MCF 10A (cell line): ENCODE measurements at regions not wholly inside any gene's neighbourhood (a gene's known extent, or its start where the extent isn't known, plus 50 kb on each side); places are given as distances from the start of the nearest gene placed in this dataset.

ENCODE experiments used
- BruUV-seq: library from RNA; stranded (reverse); fragments of 400-500 nt; replicated peaks from 2 replicates; lab custom pipeline; 2021; lab: Mats Ljungman, UMichigan
- CTCF ChIA-PET: fragments of 300-600 bp; sonication (Branson Sonifier 250); formaldehyde crosslinking; extraction: SDS; loops from one replicate; lab custom pipeline; 2021; ENCODE audit warnings: antibody characterized with exemption, inconsistent platforms; lab: Yijun Ruan, JAX
- POLR2A ChIA-PET: fragments of 300-600, 350-650 bp; sonication (Branson Sonifier 250); formaldehyde crosslinking; extraction: SDS; loops from one replicate; lab custom pipeline; 2020; ENCODE audit warnings: antibody characterized with exemption, inconsistent platforms; lab: Yijun Ruan, JAX
- DNase-seq: peaks from one replicate; pipeline ENCODE4 v3.0.0-alpha.2; 2018; ENCODE audit not compliant: unreplicated experiment
- H3K27ac Mint-ChIP-seq: one replicate; pipeline ENCODE4 v1.8.0; 2022; ENCODE audit warnings: mild to moderate bottlenecking, low read depth, mixed read lengths; ENCODE audit not compliant: unreplicated experiment
- H3K27me3 Mint-ChIP-seq: one replicate; pipeline ENCODE4 v1.8.0; 2022; ENCODE audit warnings: mixed read lengths; ENCODE audit not compliant: insufficient read depth, unreplicated experiment
- H3K36me3 Mint-ChIP-seq: one replicate; pipeline ENCODE4 v1.8.0; 2022; ENCODE audit warnings: mild to moderate bottlenecking, moderate library complexity, mixed read lengths; ENCODE audit not compliant: insufficient read depth, unreplicated experiment
- H3K4me1 Mint-ChIP-seq: one replicate; pipeline ENCODE4 v1.8.0; 2022; ENCODE audit warnings: mixed read lengths; ENCODE audit not compliant: insufficient read depth, unreplicated experiment
- H3K4me3 Mint-ChIP-seq: one replicate; pipeline ENCODE4 v1.8.0; 2022; ENCODE audit warnings: mild to moderate bottlenecking, moderate library complexity, mixed read lengths; ENCODE audit not compliant: unreplicated experiment
- H3K9me3 Mint-ChIP-seq: one replicate; pipeline ENCODE4 v1.8.0; 2022; ENCODE audit warnings: mixed read lengths; ENCODE audit not compliant: unreplicated experiment
- intact Hi-C: fragments of 100-400 bp; cut with micrococcal nuclease; formaldehyde crosslinking; loops from 2 replicates; pipeline ENCODE4 v1.14.1; 2022
- TF ChIP-seq, protein P1 (sequence below): fragments of 200-600 bp; IDR thresholded peaks from one replicate; pipeline ENCODE4 v1.8.0; 2022; ENCODE audit warnings: antibody characterized with exemption, mild to moderate bottlenecking; ENCODE audit not compliant: unreplicated experiment

DNA sequence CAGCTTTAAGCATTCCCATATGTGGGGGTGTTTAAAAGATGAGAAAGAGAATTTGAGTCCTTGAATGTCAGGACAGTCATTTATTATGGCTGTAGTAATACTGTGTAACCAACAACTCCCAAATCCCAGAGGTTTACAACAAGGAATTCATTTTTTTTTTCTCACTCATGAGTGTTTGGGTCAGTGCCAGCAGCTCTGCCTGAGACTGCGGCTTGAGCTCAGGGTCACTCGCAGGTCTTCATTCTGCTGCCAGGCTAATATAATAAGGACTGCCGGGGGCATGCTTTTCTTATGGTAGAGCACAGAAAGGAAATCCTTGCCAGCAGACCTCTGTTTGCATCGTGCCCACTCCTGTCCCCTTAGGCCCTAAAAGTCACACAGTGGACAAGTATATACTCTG lies 277.9 kb upstream of the LMCD1 start:
- Mint-ChIP-seq H3K9me3 (no peaks in the 10 kb centered on the region), H3K27me3 (no peaks in the 10 kb centered on the region), H3K4me3 (no peak overlapping the region), H3K4me1 (no peaks in the 10 kb centered on the region), H3K36me3 (no peaks in the 10 kb centered on the region), H3K27ac (no peak overlapping the region)
- BruUV-seq = no TSS peak
- no peak for DNase-seq
- ChIA-PET CTCF (interaction anchor here (0.7 to 1.3 kb wide), 3 partner anchors 9 to 16 kb away, joined by 3 to 5 read pairs (median 3); no protein-coding TSS in a partner anchor), POLR2A (no interaction called here)
- intact Hi-C loops = no loop called here
- TF ChIP-seq, protein P1, sequence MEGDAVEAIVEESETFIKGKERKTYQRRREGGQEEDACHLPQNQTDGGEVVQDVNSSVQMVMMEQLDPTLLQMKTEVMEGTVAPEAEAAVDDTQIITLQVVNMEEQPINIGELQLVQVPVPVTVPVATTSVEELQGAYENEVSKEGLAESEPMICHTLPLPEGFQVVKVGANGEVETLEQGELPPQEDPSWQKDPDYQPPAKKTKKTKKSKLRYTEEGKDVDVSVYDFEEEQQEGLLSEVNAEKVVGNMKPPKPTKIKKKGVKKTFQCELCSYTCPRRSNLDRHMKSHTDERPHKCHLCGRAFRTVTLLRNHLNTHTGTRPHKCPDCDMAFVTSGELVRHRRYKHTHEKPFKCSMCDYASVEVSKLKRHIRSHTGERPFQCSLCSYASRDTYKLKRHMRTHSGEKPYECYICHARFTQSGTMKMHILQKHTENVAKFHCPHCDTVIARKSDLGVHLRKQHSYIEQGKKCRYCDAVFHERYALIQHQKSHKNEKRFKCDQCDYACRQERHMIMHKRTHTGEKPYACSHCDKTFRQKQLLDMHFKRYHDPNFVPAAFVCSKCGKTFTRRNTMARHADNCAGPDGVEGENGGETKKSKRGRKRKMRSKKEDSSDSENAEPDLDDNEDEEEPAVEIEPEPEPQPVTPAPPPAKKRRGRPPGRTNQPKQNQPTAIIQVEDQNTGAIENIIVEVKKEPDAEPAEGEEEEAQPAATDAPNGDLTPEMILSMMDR = no peak

DNA sequence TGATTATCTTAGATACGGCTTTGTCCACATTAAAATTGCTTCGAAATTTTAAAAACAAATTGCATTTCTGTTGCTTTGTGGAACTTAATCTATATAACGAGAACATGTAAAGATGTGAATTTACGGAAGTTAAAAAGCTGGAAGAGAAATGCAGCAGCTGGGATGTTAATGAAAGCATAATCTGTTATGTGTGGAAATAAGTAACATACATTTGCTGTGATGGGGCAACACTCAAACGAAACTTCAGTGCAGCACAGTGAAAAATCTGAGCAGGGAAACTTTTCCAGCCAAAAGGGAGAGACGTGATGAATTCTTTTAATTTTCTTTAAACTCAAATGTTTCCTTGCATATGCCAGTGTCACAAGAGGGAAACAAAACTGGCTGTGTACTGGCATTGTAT lies 276.7 kb upstream of the LMCD1 start:
- TF ChIP-seq, protein P1 = no peak
- no peaks in the 10 kb centered on the region for H3K36me3 Mint-ChIP-seq
- no peaks in the 10 kb centered on the region for H3K4me1 Mint-ChIP-seq
- DNase-seq = no peak
- H3K4me3 Mint-ChIP-seq = no peak overlapping the region
- CTCF ChIA-PET = interaction anchor here (0.8 kb wide), 1 partner anchor 548 kb away, joined by 3 read pairs; no protein-coding TSS in a partner anchor
- intact Hi-C loops = no loop called here
- H3K9me3 Mint-ChIP-seq = no peaks in the 10 kb centered on the region
- H3K27ac Mint-ChIP-seq = no peak overlapping the region
- no peaks in the 10 kb centered on the region for H3K27me3 Mint-ChIP-seq
- BruUV-seq = no TSS peak
- POLR2A ChIA-PET = no interaction called here

DNA sequence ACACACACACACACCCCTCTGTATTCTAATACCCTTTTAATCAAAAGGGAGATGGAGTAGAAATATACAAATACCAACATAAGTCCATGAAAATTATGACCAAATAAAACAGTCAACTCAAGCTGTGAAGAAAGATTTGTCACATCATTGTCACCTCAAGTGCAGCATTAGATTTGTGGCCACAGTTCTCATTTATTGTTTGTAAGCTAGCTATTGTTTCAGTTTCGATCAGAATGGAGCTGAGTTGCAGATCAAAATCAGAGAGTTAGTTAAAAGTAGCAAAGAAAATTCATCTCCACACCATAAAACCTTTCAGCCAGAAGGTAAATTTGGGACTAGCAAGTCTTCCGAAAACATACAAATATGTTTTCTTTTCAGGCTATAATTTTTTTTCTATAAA lies 267.7 kb upstream of the LMCD1 start:
- intact Hi-C loops = no loop called here
- no peak overlapping the region for H3K4me3 Mint-ChIP-seq
- peaks cover 16% of the 10 kb centered on the region for H3K4me1 Mint-ChIP-seq
- no peak for DNase-seq
- no peaks in the 10 kb centered on the region for H3K27me3 Mint-ChIP-seq
- TF ChIP-seq, protein P1 = no peak
- ChIA-PET POLR2A (no interaction called here), CTCF (interaction anchor here (0.7 kb wide), 1 partner anchor 102 kb away, joined by 3 read pairs; no protein-coding TSS in a partner anchor)
- no peak overlapping the region for H3K27ac Mint-ChIP-seq
- no peaks in the 10 kb centered on the region for H3K36me3 Mint-ChIP-seq
- no TSS peak for BruUV-seq
- no peaks in the 10 kb centered on the region for H3K9me3 Mint-ChIP-seq

DNA sequence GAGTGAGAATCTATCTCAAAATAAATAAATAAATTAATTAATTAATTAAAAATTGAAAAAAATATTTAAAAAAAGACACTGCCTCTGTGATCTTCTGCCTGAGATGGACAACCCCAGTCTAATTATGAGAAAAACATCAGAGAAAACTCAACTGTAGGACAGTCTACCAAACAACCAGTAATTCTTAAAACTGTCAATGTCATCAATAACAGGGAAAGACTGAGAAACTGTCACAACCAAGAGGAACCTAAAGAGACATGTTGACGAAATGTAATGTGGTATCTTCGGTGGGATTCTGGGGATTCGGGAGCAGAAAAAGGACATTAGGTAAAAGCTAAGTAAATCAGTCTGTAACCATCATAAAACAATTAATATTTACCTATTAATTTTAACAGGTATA lies 265.4 kb upstream of the LMCD1 start:
- intact Hi-C loops = no loop called here

More for the DNA sequence above, 265.4 kb upstream of the LMCD1 start:
- Mint-ChIP-seq H3K36me3 (no peaks in the 10 kb centered on the region), H3K9me3 (no peaks in the 10 kb centered on the region), H3K4me3 (no peak overlapping the region), H3K4me1 (peaks cover 10% of the 10 kb centered on the region), H3K27ac (no peak overlapping the region), H3K27me3 (no peaks in the 10 kb centered on the region)
- DNase-seq = no peak
- no TSS peak for BruUV-seq
- ChIA-PET POLR2A (no interaction called here), CTCF (no interaction called here)
- TF ChIP-seq, protein P1 = no peak
